HL-60 (cell line): ENCODE measurements at regions not wholly inside any gene's neighbourhood (a gene's known extent, or its start where the extent isn't known, plus 50 kb on each side); places are given as distances from the start of the nearest gene placed in this dataset.
"Not testable (repeated sequence)": the region's sequence is repeated elsewhere in the genome, so short reads cannot be mapped to it uniquely, and the experiment has no call there.

Experiments
- DNase-seq, 2 experiments: peaks; one replicate each; pipeline ENCODE4 v3.0.0-alpha.2; 2010 to 2020; ENCODE audit warnings: low read depth in 1 of 2, low spot score in 1 of 2
- H3K27ac ChIP-seq: fragments of 250-450 bp; sonication (Bioruptor Pico); replicated peaks from 2 replicates; pipeline ENCODE4 v1.5.1; 2020; ENCODE audit warnings: mild to moderate bottlenecking, moderate library complexity
- H3K27me3 ChIP-seq: fragments of 250-450 bp; sonication (Bioruptor Pico); 2 replicates; pipeline ENCODE4 v1.5.1; 2021; ENCODE audit warnings: mild to moderate bottlenecking, moderate library complexity; ENCODE audit not compliant: insufficient read depth, poor library complexity, severe bottlenecking
- H3K4me3 ChIP-seq: replicated peaks from 2 replicates; pipeline ENCODE4 v1.5.1; 2011; ENCODE audit warnings: mild to moderate bottlenecking, control low read depth, low read length; ENCODE audit not compliant: insufficient read depth
- CTCF ChIP-seq: IDR thresholded peaks from one replicate; pipeline ENCODE4 v1.5.1; 2011; ENCODE audit warnings: low read length, control low read depth, inconsistent platforms; ENCODE audit not compliant: insufficient read depth
- GABPA ChIP-seq: IDR thresholded peaks from 2 replicates; pipeline ENCODE4 v1.6.1; 2012; ENCODE audit warnings: low read depth
- POLR2AphosphoS5 ChIP-seq: IDR thresholded peaks from 2 replicates; pipeline ENCODE4 v1.6.1; 2012; ENCODE audit warnings: low read depth
- REST ChIP-seq: IDR thresholded peaks from 2 replicates; pipeline ENCODE4 v1.6.1; 2012; ENCODE audit warnings: low read depth; ENCODE audit not compliant: insufficient replicate concordance
- SPI1 ChIP-seq: IDR thresholded peaks from 2 replicates; pipeline ENCODE4 v1.6.1; 2012; ENCODE audit warnings: low read depth, mild to moderate bottlenecking, borderline replicate concordance

DNA sequence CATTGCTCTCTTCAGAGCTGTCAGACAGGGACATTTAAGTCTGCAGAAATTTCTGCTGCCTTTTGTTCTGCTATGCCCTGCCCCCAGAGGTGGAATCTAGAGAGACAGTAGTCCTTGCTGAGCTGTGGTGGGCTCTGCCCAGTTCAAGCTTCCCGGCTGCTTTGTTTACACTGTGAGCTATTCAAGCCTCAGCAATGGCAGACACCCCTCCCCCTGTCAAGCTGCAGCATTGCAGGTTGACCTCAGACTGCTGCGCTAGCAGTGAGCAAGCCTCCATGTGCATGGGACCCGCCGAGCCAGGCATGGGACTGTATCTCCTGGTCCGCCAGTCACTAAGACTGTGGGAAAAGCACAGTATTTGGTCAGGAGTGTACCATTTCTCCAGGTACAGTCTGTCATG, 53.6 kb upstream of the MAPK10 start:
- H3K27me3 ChIP-seq, H3K4me3 ChIP-seq, DNase-seq, H3K27ac ChIP-seq: not testable (repeated sequence)

DNA sequence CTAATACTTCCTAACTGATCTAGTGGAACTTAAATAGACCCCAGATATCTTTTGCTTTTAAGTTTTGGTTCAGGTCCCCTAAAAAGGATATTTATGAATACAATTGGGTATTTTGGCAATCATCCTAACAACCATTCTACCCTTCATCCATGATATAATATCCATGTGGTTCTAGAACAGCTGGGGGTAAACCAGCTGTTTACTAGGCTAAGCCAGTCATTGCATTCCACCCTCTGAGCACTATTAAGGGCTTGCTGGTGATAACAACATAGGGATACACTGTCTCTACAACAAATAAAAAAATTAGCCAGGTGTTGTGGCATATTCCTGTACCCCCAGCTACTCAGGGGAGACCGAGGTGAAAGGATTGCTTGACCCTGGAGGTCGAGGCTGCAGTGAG, 54.8 kb upstream of the MAPK10 start:
- no peak for TF ChIP-seq POLR2AphosphoS5
- TF ChIP-seq REST, result no peak
- TF ChIP-seq GABPA, result no peak
- no peak for TF ChIP-seq SPI1
- no peak for TF ChIP-seq CTCF
- no peak overlapping the region for H3K27ac ChIP-seq
- DNase-seq, result no peak
- no peaks in the 10 kb centered on the region for H3K27me3 ChIP-seq
- no peak overlapping the region for H3K4me3 ChIP-seq

- Histone ChIP-seq H3K27ac (no peak overlapping the region), H3K4me3 (no peak overlapping the region), H3K27me3 (no peaks in the 10 kb centered on the region)
- DNase-seq, result no peak
- no peak for TF ChIP-seq CTCF
- TF ChIP-seq GABPA, result no peak
These were observed 56.2 kb upstream of the MAPK10 start for GRCh38 chr4:86416081-86416480.

DNA sequence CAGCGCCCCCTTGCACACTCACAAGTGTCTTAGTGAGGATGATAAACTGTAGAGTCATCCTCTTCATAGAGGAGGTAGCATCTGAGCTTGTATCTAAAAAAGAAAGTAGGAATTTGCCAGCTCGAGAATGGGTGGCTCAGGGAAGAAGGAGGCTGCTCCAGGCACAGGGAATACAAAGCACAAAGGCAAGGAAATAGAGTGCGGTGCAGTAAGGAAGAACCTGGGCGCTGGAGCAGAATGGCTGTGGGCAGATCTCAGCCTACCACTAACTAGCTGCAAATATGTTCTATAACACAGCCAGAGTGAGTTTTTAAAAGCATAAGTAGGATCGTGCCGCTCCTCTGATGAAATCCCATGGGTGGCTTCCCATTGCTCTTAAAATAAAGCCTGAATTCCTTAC, 61.6 kb upstream of the MAPK10 start:
- no peak for DNase-seq
- Histone ChIP-seq H3K4me3 (no peak overlapping the region), H3K27ac (no peak overlapping the region), H3K27me3 (no peaks in the 10 kb centered on the region)
- TF ChIP-seq REST (no peak), CTCF (no peak), POLR2AphosphoS5 (no peak), SPI1 (no peak), GABPA (no peak)
